Activated CD4-positive, alpha-beta T cell treated with anti-CD3 and anti-CD28 coated beads for 36 hours (primary cell): ENCODE measurements at regions not wholly inside any gene's neighbourhood (a gene's known extent, or its start where the extent isn't known, plus 50 kb on each side); places are given as distances from the start of the nearest gene placed in this dataset.

Experiments used
- ATAC-seq: fragments of 200-7000 bp; cut with Tn5 transposase; one replicate; pipeline ENCODE4 v1.10.0; 2021; ENCODE audit warnings: mild to moderate bottlenecking, moderate library complexity
- CTCF ChIA-PET: fragments of 350-600 bp; sonication (Branson Sonifier 250); formaldehyde crosslinking; loops from one replicate; lab custom pipeline; 2021; ENCODE audit warnings: antibody characterized with exemption; lab: Charles Lee
- POLR2A ChIA-PET: fragments of 350-600 bp; sonication (Branson Sonifier 250); formaldehyde crosslinking; loops from one replicate; lab custom pipeline; 2021; ENCODE audit warnings: antibody characterized with exemption, inconsistent platforms; lab: Charles Lee
- DNase-seq: peaks from one replicate; pipeline ENCODE4 v3.0.0-alpha.2; 2020
- H3K27ac Mint-ChIP-seq: one replicate; pipeline ENCODE4 v1.8.0; 2021; ENCODE audit warnings: mixed read lengths
- H3K27me3 Mint-ChIP-seq: one replicate; pipeline ENCODE4 v1.8.0; 2021; ENCODE audit warnings: mixed read lengths
- H3K36me3 Mint-ChIP-seq: one replicate; pipeline ENCODE4 v1.8.0; 2021; ENCODE audit warnings: low read depth, mixed read lengths
- H3K4me1 Mint-ChIP-seq: one replicate; pipeline ENCODE4 v1.8.0; 2021; ENCODE audit warnings: mixed read lengths
- H3K4me3 Mint-ChIP-seq: one replicate; pipeline ENCODE4 v1.8.0; 2021; ENCODE audit warnings: mild to moderate bottlenecking, moderate library complexity, mixed read lengths
- H3K9me3 Mint-ChIP-seq: one replicate; pipeline ENCODE4 v1.8.0; 2021; ENCODE audit warnings: low read depth, mixed read lengths
- intact Hi-C, 2 experiments: fragments of 100-400 bp; cut with DNase I in 1 of 2; cut with micrococcal nuclease in 1 of 2; formaldehyde crosslinking; loops; one replicate each; pipeline versions ENCODE4 v1.14.2 to v1.15.1; 2022 to 2024; cut with DNase I, micrococcal nuclease

- ChIA-PET CTCF (no interaction called here), POLR2A (no interaction called here)
- no peak overlapping the region for H3K4me3 Mint-ChIP-seq
- intact Hi-C loops: no loop called here
- peaks cover 21% of the 10 kb centered on the region for H3K27me3 Mint-ChIP-seq
- no peaks in the 10 kb centered on the region for H3K9me3 Mint-ChIP-seq
- no peak for DNase-seq
- no peaks in the 10 kb centered on the region for H3K36me3 Mint-ChIP-seq
- H3K27ac Mint-ChIP-seq: no peak overlapping the region
- no peak for ATAC-seq
- no peaks in the 10 kb centered on the region for H3K4me1 Mint-ChIP-seq
These were observed 552.9 kb upstream of the CAMK1G start for GRCh38 chr1:209030454-209031167.

- Mint-ChIP-seq H3K27me3 (peaks cover 14% of the 10 kb centered on the region), H3K4me3 (no peak overlapping the region), H3K4me1 (no peaks in the 10 kb centered on the region), H3K36me3 (no peaks in the 10 kb centered on the region), H3K27ac (no peak overlapping the region), H3K9me3 (no peaks in the 10 kb centered on the region)
- ATAC-seq (no peak), DNase-seq (no peak)
- CTCF ChIA-PET: no interaction called here
- intact Hi-C loops: no loop called here
- POLR2A ChIA-PET: interaction anchor here (0.6 kb wide), 1 partner anchor 324 kb away, joined by 3 read pairs; no protein-coding TSS in a partner anchor
These were observed 546.5 kb upstream of the CAMK1G start for GRCh38 chr1:209037064-209037463.

GRCh38 chr1:209038316-209038715 is 545.2 kb upstream of the CAMK1G start:
- DNase-seq (no peak), ATAC-seq (no peak)
- ChIA-PET POLR2A (no interaction called here), CTCF (no interaction called here)
- intact Hi-C loops: no loop called here
- H3K9me3 Mint-ChIP-seq: no peaks in the 10 kb centered on the region
- H3K27me3 Mint-ChIP-seq: peaks cover 11% of the 10 kb centered on the region
- no peaks in the 10 kb centered on the region for H3K4me1 Mint-ChIP-seq
- no peaks in the 10 kb centered on the region for H3K36me3 Mint-ChIP-seq
- H3K27ac Mint-ChIP-seq: no peak overlapping the region
- no peak overlapping the region for H3K4me3 Mint-ChIP-seq

GRCh38 chr1:209038735-209039134 is 544.8 kb upstream of the CAMK1G start:
- intact Hi-C loops: no loop called here
- H3K9me3 Mint-ChIP-seq: no peaks in the 10 kb centered on the region
- H3K27ac Mint-ChIP-seq: no peak overlapping the region
- H3K4me3 Mint-ChIP-seq: no peak overlapping the region
- no peaks in the 10 kb centered on the region for H3K36me3 Mint-ChIP-seq
- ChIA-PET CTCF (no interaction called here), POLR2A (no interaction called here)
- no peak for ATAC-seq
- peaks cover 9% of the 10 kb centered on the region for H3K27me3 Mint-ChIP-seq
- no peaks in the 10 kb centered on the region for H3K4me1 Mint-ChIP-seq
- DNase-seq: no peak

GRCh38 chr1:209040351-209040750 is 543.2 kb upstream of the CAMK1G start:
- ChIA-PET POLR2A (no interaction called here), CTCF (interaction anchor here (0.8 kb wide), 1 partner anchor 9 kb away, joined by 3 read pairs; no protein-coding TSS in a partner anchor)
- H3K4me1 Mint-ChIP-seq: no peaks in the 10 kb centered on the region
- DNase-seq (no peak), ATAC-seq (no peak)
- peaks cover 8% of the 10 kb centered on the region for H3K27me3 Mint-ChIP-seq
- H3K36me3 Mint-ChIP-seq: no peaks in the 10 kb centered on the region
- no peaks in the 10 kb centered on the region for H3K9me3 Mint-ChIP-seq
- intact Hi-C loops: no loop called here
- no peak overlapping the region for H3K27ac Mint-ChIP-seq
- H3K4me3 Mint-ChIP-seq: no peak overlapping the region

- no peak overlapping the region for H3K27ac Mint-ChIP-seq
- intact Hi-C loops: no loop called here
- no peaks in the 10 kb centered on the region for H3K9me3 Mint-ChIP-seq
- ATAC-seq: no peak
- H3K4me1 Mint-ChIP-seq: no peaks in the 10 kb centered on the region
- H3K27me3 Mint-ChIP-seq: peaks cover 8% of the 10 kb centered on the region
- ChIA-PET POLR2A (no interaction called here), CTCF (no interaction called here)
- DNase-seq: no peak
- H3K36me3 Mint-ChIP-seq: no peaks in the 10 kb centered on the region
- no peak overlapping the region for H3K4me3 Mint-ChIP-seq
These were observed 541.6 kb upstream of the CAMK1G start for GRCh38 chr1:209041927-209042326.

GRCh38 chr1:209042413-209042812 is 541.1 kb upstream of the CAMK1G start:
- DNase-seq (no peak), ATAC-seq (no peak)
- POLR2A ChIA-PET: no interaction called here
- H3K27ac Mint-ChIP-seq: no peak overlapping the region
- peaks cover 8% of the 10 kb centered on the region for H3K27me3 Mint-ChIP-seq
- CTCF ChIA-PET: no interaction called here
- H3K9me3 Mint-ChIP-seq: no peaks in the 10 kb centered on the region
- no peaks in the 10 kb centered on the region for H3K4me1 Mint-ChIP-seq
- H3K36me3 Mint-ChIP-seq: no peaks in the 10 kb centered on the region
- no peak overlapping the region for H3K4me3 Mint-ChIP-seq
- intact Hi-C loops: no loop called here

- Mint-ChIP-seq H3K36me3 (no peaks in the 10 kb centered on the region), H3K9me3 (no peaks in the 10 kb centered on the region), H3K4me3 (no peak overlapping the region), H3K27ac (no peak overlapping the region), H3K27me3 (peaks cover 10% of the 10 kb centered on the region), H3K4me1 (no peaks in the 10 kb centered on the region)
- ATAC-seq: no peak
- intact Hi-C loops: no loop called here
- no peak for DNase-seq
- CTCF ChIA-PET: no interaction called here
- POLR2A ChIA-PET: no interaction called here
These were observed 538.0 kb upstream of the CAMK1G start for GRCh38 chr1:209045331-209046057.

GRCh38 chr1:209046058-209046417 is 537.5 kb upstream of the CAMK1G start:
- Mint-ChIP-seq H3K27ac (no peak overlapping the region), H3K36me3 (no peaks in the 10 kb centered on the region), H3K9me3 (no peaks in the 10 kb centered on the region), H3K4me1 (no peaks in the 10 kb centered on the region), H3K4me3 (no peak overlapping the region), H3K27me3 (peaks cover 8% of the 10 kb centered on the region)
- intact Hi-C loops: no loop called here
- ATAC-seq: no peak
- no peak for DNase-seq
- ChIA-PET POLR2A (no interaction called here), CTCF (no interaction called here)

GRCh38 chr1:209046935-209047334 is 536.6 kb upstream of the CAMK1G start:
- H3K27me3 Mint-ChIP-seq: peaks cover 7% of the 10 kb centered on the region
- no peaks in the 10 kb centered on the region for H3K36me3 Mint-ChIP-seq
- no peak overlapping the region for H3K27ac Mint-ChIP-seq
- ATAC-seq (no peak), DNase-seq (no peak)
- intact Hi-C loops: no loop called here
- CTCF ChIA-PET: no interaction called here
- POLR2A ChIA-PET: no interaction called here
- no peaks in the 10 kb centered on the region for H3K4me1 Mint-ChIP-seq
- H3K4me3 Mint-ChIP-seq: no peak overlapping the region
- H3K9me3 Mint-ChIP-seq: no peaks in the 10 kb centered on the region

GRCh38 chr1:209048941-209049669 is 534.4 kb upstream of the CAMK1G start:
- ChIA-PET POLR2A (no interaction called here), CTCF (interaction anchor here (0.6 to 1.1 kb wide), 2 partner anchors 9 to 28 kb away, joined by 3 read pairs; no protein-coding TSS in a partner anchor)
- DNase-seq (no peak), ATAC-seq (no peak)
- no peaks in the 10 kb centered on the region for H3K4me1 Mint-ChIP-seq
- H3K27ac Mint-ChIP-seq: no peak overlapping the region
- H3K36me3 Mint-ChIP-seq: no peaks in the 10 kb centered on the region
- intact Hi-C loops: no loop called here
- H3K9me3 Mint-ChIP-seq: no peaks in the 10 kb centered on the region
- peaks cover 13% of the 10 kb centered on the region for H3K27me3 Mint-ChIP-seq
- H3K4me3 Mint-ChIP-seq: no peak overlapping the region

- DNase-seq (no peak), ATAC-seq (no peak)
- Mint-ChIP-seq H3K4me3 (no peak overlapping the region), H3K9me3 (no peaks in the 10 kb centered on the region), H3K27me3 (peaks cover 11% of the 10 kb centered on the region), H3K36me3 (no peaks in the 10 kb centered on the region), H3K4me1 (no peaks in the 10 kb centered on the region), H3K27ac (no peak overlapping the region)
- ChIA-PET POLR2A (no interaction called here), CTCF (no interaction called here)
- intact Hi-C loops: no loop called here
These were observed 531.9 kb upstream of the CAMK1G start for GRCh38 chr1:209051570-209051969.
